H9 (cell line): ENCODE measurements at regions not wholly inside any gene's neighbourhood (a gene's known extent, or its start where the extent isn't known, plus 50 kb on each side); places are given as distances from the start of the nearest gene placed in this dataset.

Source experiments
- DNase-seq: peaks from one replicate; pipeline ENCODE4 v3.0.0-alpha.2; 2017
- H2AFZ ChIP-seq: one replicate; pipeline ENCODE4 v1.6.1; 2013; ENCODE audit warnings: mild to moderate bottlenecking, low read length, control low read depth, moderate library complexity
- H2AK5ac ChIP-seq: 2 replicates; pipeline ENCODE4 v1.6.1; 2013; ENCODE audit warnings: low read length, control low read depth, mixed read lengths; ENCODE audit not compliant: insufficient read length
- H2BK120ac ChIP-seq: one replicate; pipeline ENCODE4 v1.6.1; 2013; ENCODE audit warnings: low read depth, mild to moderate bottlenecking, low read length, control low read depth, inconsistent platforms; ENCODE audit not compliant: poor library complexity, severe bottlenecking
- H2BK12ac ChIP-seq: 2 replicates; pipeline ENCODE4 v1.6.1; 2013; ENCODE audit warnings: low read length, control low read depth, mixed read lengths, low read depth; ENCODE audit not compliant: insufficient read length
- H2BK15ac ChIP-seq: 2 replicates; pipeline ENCODE4 v1.6.1; 2013; ENCODE audit warnings: low read depth, low read length, control low read depth
- H2BK20ac ChIP-seq: one replicate; pipeline ENCODE4 v1.6.1; 2013; ENCODE audit warnings: low read depth, mild to moderate bottlenecking, low read length, control low read depth, inconsistent platforms; ENCODE audit not compliant: poor library complexity, severe bottlenecking
- H2BK5ac ChIP-seq: 2 replicates; pipeline ENCODE4 v1.6.1; 2013; ENCODE audit warnings: low read length, control low read depth, mixed read lengths; ENCODE audit not compliant: insufficient read length
- H3K14ac ChIP-seq: 2 replicates; pipeline ENCODE4 v1.6.1; 2013; ENCODE audit warnings: low read length, control low read depth; ENCODE audit not compliant: insufficient read depth
- H3K18ac ChIP-seq: 2 replicates; pipeline ENCODE4 v1.6.1; 2013; ENCODE audit warnings: low read depth, mild to moderate bottlenecking, mixed read lengths, low read length, control low read depth; ENCODE audit not compliant: insufficient read length
- H3K23ac ChIP-seq: 2 replicates; pipeline ENCODE4 v1.6.1; 2013; ENCODE audit warnings: low read length, control low read depth, mixed read lengths, low read depth; ENCODE audit not compliant: insufficient read length
- H3K23me2 ChIP-seq: 2 replicates; pipeline ENCODE4 v1.6.1; 2013; ENCODE audit warnings: low read depth, mild to moderate bottlenecking, mixed read lengths, low read length, control low read depth; ENCODE audit not compliant: insufficient read length, poor library complexity, severe bottlenecking
- H3K27ac ChIP-seq: 2 replicates; pipeline ENCODE4 v1.5.1; 2013; ENCODE audit warnings: low read length, control low read depth, mixed read lengths, low read depth; ENCODE audit not compliant: insufficient read length
- H3K27me3 ChIP-seq: 2 replicates; pipeline ENCODE4 v1.6.1; 2013; ENCODE audit warnings: low read length, control low read depth, inconsistent platforms; ENCODE audit not compliant: insufficient read depth
- H3K4ac ChIP-seq: 2 replicates; pipeline ENCODE4 v1.6.1; 2013; ENCODE audit warnings: low read depth, mild to moderate bottlenecking, control low read depth, inconsistent platforms, low read length, moderate library complexity
- H3K4me1 ChIP-seq: 2 replicates; pipeline ENCODE4 v1.6.1; 2013; ENCODE audit warnings: low read length, control low read depth, inconsistent platforms; ENCODE audit not compliant: insufficient read depth
- H3K4me2 ChIP-seq: 2 replicates; pipeline ENCODE4 v1.6.1; 2013; ENCODE audit warnings: low read length, control low read depth, mixed read lengths; ENCODE audit not compliant: insufficient read length, insufficient read depth
- H3K56ac ChIP-seq: 2 replicates; pipeline ENCODE4 v1.6.1; 2013; ENCODE audit warnings: low read depth, mild to moderate bottlenecking, mixed read lengths, low read length, control low read depth; ENCODE audit not compliant: insufficient read length
- H3K79me1 ChIP-seq: 2 replicates; pipeline ENCODE4 v1.6.1; 2013; ENCODE audit warnings: low read depth, mild to moderate bottlenecking, moderate library complexity, low read length, control low read depth, inconsistent platforms; ENCODE audit not compliant: insufficient read depth, poor library complexity, severe bottlenecking
- H3K79me2 ChIP-seq: 2 replicates; pipeline ENCODE4 v1.6.1; 2013; ENCODE audit warnings: low read length, control low read depth, inconsistent platforms; ENCODE audit not compliant: insufficient read depth
- H3K9ac ChIP-seq: 2 replicates; pipeline ENCODE4 v1.6.1; 2013; ENCODE audit warnings: low read length, control low read depth, mixed read lengths; ENCODE audit not compliant: insufficient read length; ENCODE audit errors: extremely low read depth
- H3K9me3 ChIP-seq: one replicate; pipeline ENCODE4 v1.6.1; 2013; ENCODE audit warnings: low read depth, low read length, inconsistent platforms; ENCODE audit not compliant: control insufficient read depth
- H3T11ph ChIP-seq: one replicate; pipeline ENCODE4 v1.6.1; 2013; ENCODE audit warnings: mild to moderate bottlenecking, low read length, control low read depth, inconsistent platforms
- H4K20me1 ChIP-seq: one replicate; pipeline ENCODE4 v1.6.1; 2013; ENCODE audit not compliant: control insufficient read depth, insufficient read length, insufficient read depth
- H4K5ac ChIP-seq: 2 replicates; pipeline ENCODE4 v1.6.1; 2013; ENCODE audit warnings: low read depth, mild to moderate bottlenecking, mixed read lengths, low read length, control low read depth; ENCODE audit not compliant: insufficient read length
- H4K8ac ChIP-seq: replicated peaks from 2 replicates; pipeline ENCODE4 v1.6.1; 2013; ENCODE audit warnings: low read length, control low read depth, mixed read lengths, low read depth; ENCODE audit not compliant: insufficient read length
- H4K91ac ChIP-seq: 2 replicates; pipeline ENCODE4 v1.6.1; 2013; ENCODE audit warnings: low read depth, mild to moderate bottlenecking, moderate library complexity, mixed read lengths, low read length, control low read depth; ENCODE audit not compliant: insufficient read length
- H3K27ac Mint-ChIP-seq, 3 experiments: 2 replicates in 2 of 3; 3 replicates in 1 of 3; pipeline ENCODE4 v1.8.0; 2020 to 2021; ENCODE audit warnings: mixed read lengths in 3 of 3, mild to moderate bottlenecking in 1 of 3, moderate library complexity in 1 of 3
- H3K27me3 Mint-ChIP-seq: 2 replicates; pipeline ENCODE4 v1.8.0; 2021; ENCODE audit warnings: low read depth, mild to moderate bottlenecking, moderate library complexity, mixed read lengths
- H3K36me3 Mint-ChIP-seq, 3 experiments: 2 replicates in 2 of 3; 3 replicates in 1 of 3; pipeline ENCODE4 v1.8.0; 2020 to 2021; ENCODE audit warnings: low read depth in 3 of 3, mixed read lengths in 3 of 3; ENCODE audit not compliant: insufficient read depth in 1 of 3
- H3K4me1 Mint-ChIP-seq, 2 experiments: 2 replicates each; pipeline ENCODE4 v1.8.0; 2020; ENCODE audit warnings: mixed read lengths in 2 of 2
- H3K4me3 Mint-ChIP-seq, 2 experiments: 2 replicates in 1 of 2; 3 replicates in 1 of 2; pipeline ENCODE4 v1.8.0; 2020 to 2021; ENCODE audit warnings: mild to moderate bottlenecking in 2 of 2, mixed read lengths in 2 of 2, moderate library complexity in 1 of 2
- H3K9me3 Mint-ChIP-seq, 2 experiments: 2 replicates in 1 of 2; 3 replicates in 1 of 2; pipeline ENCODE4 v1.8.0; 2020; ENCODE audit warnings: mild to moderate bottlenecking in 2 of 2, mixed read lengths in 2 of 2, moderate library complexity in 1 of 2
- CTCF ChIP-seq: fragments of 200-600 bp; sonication (generic); conservative IDR thresholded peaks from 3 replicates; pipeline ENCODE4 v1.8.0; 2021; ENCODE audit warnings: antibody characterized with exemption, mild to moderate bottlenecking
- WGBS: extraction: QIAGEN DNeasy Blood & Tissue Kit; methylation state at CpG from one replicate; pipeline ENCODE4 v1.1.7; 2013; ENCODE audit warnings: missing lambda C conversion rate, low lambda C conversion rate, mixed read lengths; ENCODE audit not compliant: insufficient read length; ENCODE audit errors: extremely low coverage; 5-methylcytosine and 5-hydroxymethylcytosine counted together

- H3K36me3 Mint-ChIP-seq: no peaks in the 10 kb centered on the region; a peak in 1 of 7 replicates
These were observed 1030.9 kb downstream of the FSTL5 start for GRCh38 chr4:161132715-161133425.

More at GRCh38 chr4:161132715-161133425, 1030.9 kb downstream of the FSTL5 start:
- H3K9ac ChIP-seq: no peak overlapping the region
- H3K79me2 ChIP-seq: no peaks in the 10 kb centered on the region
- H4K91ac ChIP-seq: no peak overlapping the region
- WGBS: no CpG with 5 or more reads among the region's 4 CpGs
- no peak overlapping the region for H3K27ac ChIP-seq
- no peak overlapping the region for H3K4me3 Mint-ChIP-seq
- H3K18ac ChIP-seq: no peak overlapping the region
- no peaks in the 10 kb centered on the region for H3K79me1 ChIP-seq
- H3K4me1 ChIP-seq: no peaks in the 10 kb centered on the region
- H3K23me2 ChIP-seq: no peaks in the 10 kb centered on the region
- no peak overlapping the region for H4K8ac ChIP-seq
- 0 out of 4 replicates have a peak, but pooled peaks cover 0 to 3% of the 10 kb centered on the region in 2 experiments for H3K4me1 Mint-ChIP-seq
- no peaks in the 10 kb centered on the region for H4K20me1 ChIP-seq
- no peak overlapping the region for H2BK12ac ChIP-seq
- TF ChIP-seq CTCF: no peak
- no peaks in the 10 kb centered on the region for H3K9me3 ChIP-seq
- DNase-seq: no peak
- no peak overlapping the region for H4K5ac ChIP-seq
- H2BK5ac ChIP-seq: no peak overlapping the region
- no peak overlapping the region for H2AK5ac ChIP-seq
- H3K27ac Mint-ChIP-seq: no peak overlapping the region; a peak in 2 of 7 replicates
- no peak overlapping the region for H2AFZ ChIP-seq
- H3K9me3 Mint-ChIP-seq: peaks cover 0 to 5% of the 10 kb centered on the region in 2 experiments; a peak in 2 of 5 replicates
- H3K23ac ChIP-seq: no peak overlapping the region
- no peak overlapping the region for H3T11ph ChIP-seq
- no peaks in the 10 kb centered on the region for H3K27me3 ChIP-seq
- no peak overlapping the region for H2BK20ac ChIP-seq
- H3K27me3 Mint-ChIP-seq: no peaks in the 10 kb centered on the region
- H2BK120ac ChIP-seq: no peak overlapping the region
- no peak overlapping the region for H3K4ac ChIP-seq
- H3K4me2 ChIP-seq: no peak overlapping the region
- H3K56ac ChIP-seq: no peak overlapping the region
- H3K14ac ChIP-seq: no peak overlapping the region
- H2BK15ac ChIP-seq: no peak overlapping the region
